Esophagus squamous epithelium (tissue), 5 donors: ENCODE measurements at regions not wholly inside any gene's neighbourhood (a gene's known extent, or its start where the extent isn't known, plus 50 kb on each side); places are given as distances from the start of the nearest gene placed in this dataset.

Experiments
- DNase-seq: peaks from one replicate; lab custom pipeline; 2025; lab: John Stamatoyannopoulos, UW
- H3K27ac ChIP-seq, 4 donors: fragments of 200-600 bp; sonication (generic); one replicate each; pipeline ENCODE4 v1.5.1; 2016 to 2019; ENCODE audit warnings: mild to moderate bottlenecking in 1 of 4
- H3K27me3 ChIP-seq, 4 donors: fragments of 200-600 bp; sonication (generic); 1 replicate in 3 of 4; 2 replicates in 1 of 4; pipeline versions ENCODE4 v1.5.1 to v1.6.0; 2017 to 2021; ENCODE audit warnings: antibody characterized with exemption in 1 of 4
- H3K36me3 ChIP-seq, 3 donors: fragments of 200-600 bp; sonication (generic); one replicate each; pipeline ENCODE4 v1.5.1; 2016 to 2019
- H3K4me1 ChIP-seq, 3 donors: fragments of 200-600 bp; sonication (generic); one replicate each; pipeline ENCODE4 v1.5.1; 2017 to 2019
- H3K4me3 ChIP-seq, 4 donors: fragments of 200-600 bp; sonication (generic); 1 replicate in 3 of 4; 2 replicates in 1 of 4; pipeline ENCODE4 v1.5.1; 2016 to 2019; ENCODE audit warnings: mild to moderate bottlenecking in 2 of 4, moderate library complexity in 1 of 4
- H3K9me3 ChIP-seq, 3 donors: fragments of 200-600 bp; sonication (generic); one replicate each; pipeline ENCODE4 v1.5.1; 2016 to 2019
- CTCF ChIP-seq, 6 experiments: fragments of 450-650 bp in 4 of 6; fragments of 200-600 bp in 2 of 6; sonication (generic) in 2 of 6; IDR thresholded peaks; one replicate each; pipeline ENCODE4 v1.5.1; 2016 to 2019; ENCODE audit warnings: antibody characterized with exemption in 6 of 6, mild to moderate bottlenecking in 4 of 6, moderate library complexity in 4 of 6
- POLR2A ChIP-seq, 4 donors: fragments of 450-650 bp; IDR thresholded peaks; one replicate each; pipeline ENCODE4 v1.6.1; 2017; ENCODE audit warnings: antibody characterized with exemption in 4 of 4, mild to moderate bottlenecking in 4 of 4, moderate library complexity in 3 of 4
- WGBS, 2 donors: methylation state at CpG; one replicate each; pipeline ENCODE4 v1.1.5; 2018; 5-methylcytosine and 5-hydroxymethylcytosine counted together
- intact Hi-C: fragments of 100-400 bp; cut with DNase I; formaldehyde crosslinking; loops from one replicate; pipeline ENCODE4 v1.15.0; 2022
- small RNA-seq, 4 donors: library from RNA; depleted of rRNA; stranded (forward); fragments of <200 nt; gene quantifications; one replicate each; pipeline ENCODE3, GENCODE V24; 2016
- donor health status: DM: yes; HTN: yes; CAD: no.

DNA sequence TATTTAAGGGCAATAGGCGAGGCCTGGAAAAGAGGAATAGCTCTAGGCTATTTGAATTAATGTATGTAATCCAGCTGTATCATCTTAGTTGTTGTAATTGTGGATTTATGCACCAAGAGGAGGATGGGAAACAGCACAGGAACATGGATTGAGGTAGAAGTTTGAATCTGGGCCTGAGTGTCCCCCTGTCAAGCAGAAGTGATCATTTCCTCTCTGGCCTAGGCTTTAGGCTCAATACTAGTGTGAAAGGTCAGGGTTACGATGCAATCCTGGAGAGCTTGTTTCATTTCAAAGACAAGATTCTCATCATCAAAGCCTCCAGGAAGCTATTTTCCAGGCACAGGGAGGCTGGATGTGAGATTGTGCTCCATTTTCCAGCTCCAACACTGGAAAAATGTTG lies 77.9 kb upstream of the HSD17B12 start:
- TF ChIP-seq POLR2A (IDR thresholded peaks at IDR 0.05) (no peak), CTCF (IDR thresholded peaks at IDR 0.05) (no peak)

DNA sequence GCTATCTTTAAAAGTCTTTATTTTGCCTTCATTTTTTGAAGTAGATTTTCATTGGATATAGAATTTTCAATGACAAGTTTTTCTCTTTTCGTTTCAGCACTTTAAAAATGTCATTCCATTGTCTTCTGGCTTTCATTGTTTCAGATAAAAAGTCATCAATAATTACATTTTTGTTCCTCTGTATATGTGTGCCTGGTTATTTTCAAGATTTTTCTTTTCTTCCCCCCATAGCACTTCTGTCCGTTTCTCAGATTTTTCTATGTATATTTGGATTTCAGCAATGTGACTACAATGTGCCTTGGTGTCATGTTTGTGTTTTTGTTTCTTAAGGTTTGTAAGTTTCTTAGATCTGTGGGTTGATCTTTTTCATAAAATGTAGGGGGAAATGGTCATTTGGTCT lies 66.3 kb upstream of the HSD17B12 start:
- DNase-seq: no peak
- no peak overlapping the region for H3K27ac ChIP-seq
- H3K9me3 ChIP-seq: peaks cover 0 to 23% (median 8%) of the 10 kb centered on the region in 3 donors
- WGBS, 2 donors: 63 to 68% methylated on average over 2 of the region's 2 CpGs
- no peak overlapping the region for H3K4me3 ChIP-seq
- no peaks in the 10 kb centered on the region for H3K4me1 ChIP-seq
- peaks cover 0 to 5% (median 0%) of the 10 kb centered on the region in 4 donors for H3K27me3 ChIP-seq
- intact Hi-C loops: no loop called here
- no peak for TF ChIP-seq CTCF (IDR thresholded peaks at IDR 0.05)
- TF ChIP-seq POLR2A (IDR thresholded peaks at IDR 0.05): no peak
- no peaks in the 10 kb centered on the region for H3K36me3 ChIP-seq

More for the DNA sequence above, 77.9 kb upstream of the HSD17B12 start:
- Histone ChIP-seq H3K9me3 (no peaks in the 10 kb centered on the region), H3K4me1 (no peaks in the 10 kb centered on the region), H3K27ac (no peak overlapping the region), H3K27me3 (peaks cover 0 to 14% (median 0%) of the 10 kb centered on the region in 4 donors), H3K4me3 (no peak overlapping the region), H3K36me3 (no peaks in the 10 kb centered on the region)
- 72 to 91% methylated on average over 2 of the region's 2 CpGs for WGBS, 2 donors
- DNase-seq: no peak
- intact Hi-C loops: no loop called here

DNA sequence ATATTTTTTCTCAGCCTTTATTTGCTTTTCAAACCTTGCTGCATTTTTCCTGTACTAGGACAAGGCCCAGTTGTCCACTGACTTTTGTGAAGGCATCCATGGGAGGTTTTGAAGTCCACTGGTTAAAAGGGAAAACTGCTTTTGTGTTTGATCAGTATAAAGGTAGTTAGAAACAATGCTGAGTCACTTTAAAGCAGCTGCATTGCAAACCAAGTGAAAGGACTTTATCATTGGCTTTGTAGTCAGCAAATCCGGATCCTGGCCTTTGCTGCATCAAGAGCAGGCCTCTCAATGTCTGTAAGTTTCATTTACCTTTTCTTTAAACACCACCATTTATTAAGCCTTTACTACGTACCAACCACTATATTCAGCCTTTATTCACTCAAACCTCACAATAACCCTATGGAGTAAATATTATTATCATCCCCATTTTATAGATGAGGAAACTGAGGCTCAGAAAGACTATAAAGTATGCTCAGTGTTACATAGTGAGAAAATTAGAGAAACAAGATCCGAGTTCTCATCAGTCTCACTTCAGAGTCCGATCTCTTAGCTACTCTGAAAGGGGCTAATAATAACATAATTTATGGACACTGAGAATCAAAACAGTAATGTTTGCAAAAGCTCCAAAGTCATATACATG lies 60.6 kb upstream of the HSD17B12 start:
- Histone ChIP-seq H3K36me3 (no peaks in the 10 kb centered on the region), H3K27me3 (peaks cover 0 to 31% (median 0%) of the 10 kb centered on the region in 4 donors), H3K4me3 (no peak overlapping the region), H3K9me3 (peaks cover 0 to 6% (median 2%) of the 10 kb centered on the region in 3 donors), H3K27ac (no peak overlapping the region), H3K4me1 (no peaks in the 10 kb centered on the region)
- WGBS, 2 donors: 74 to 81% methylated on average over 4 of the region's 4 CpGs
- TF ChIP-seq POLR2A (IDR thresholded peaks at IDR 0.05) (no peak), CTCF (IDR thresholded peaks at IDR 0.05) (no peak)
- no peak for DNase-seq
- intact Hi-C loops: no loop called here

DNA sequence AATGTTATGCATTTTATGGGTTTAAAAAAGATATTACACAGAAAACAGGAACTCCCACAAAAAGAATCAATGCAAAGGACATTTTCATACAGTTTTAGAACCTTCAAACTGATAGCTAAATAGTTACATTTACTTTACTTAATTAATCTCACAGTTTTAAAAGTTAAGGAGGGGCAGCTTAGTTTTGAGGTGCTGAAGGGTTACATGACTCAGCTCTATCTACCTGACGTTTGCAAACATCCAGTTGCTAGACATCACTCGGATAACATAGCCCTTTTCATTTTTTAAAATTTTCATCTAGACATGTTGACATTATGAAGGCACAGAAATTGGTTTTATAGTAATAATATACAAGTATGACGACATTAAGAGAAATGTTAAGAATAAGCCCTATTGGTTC lies 53.7 kb upstream of the HSD17B12 start:
- no peaks in the 10 kb centered on the region for H3K4me1 ChIP-seq
- no peak for DNase-seq
- no peak overlapping the region for H3K27ac ChIP-seq
- TF ChIP-seq POLR2A (IDR thresholded peaks at IDR 0.05) (no peak), CTCF (IDR thresholded peaks at IDR 0.05) (no peak)
- H3K4me3 ChIP-seq: no peak overlapping the region
- peaks cover 0 to 53% (median 2%) of the 10 kb centered on the region in 4 donors for H3K27me3 ChIP-seq
- no peaks in the 10 kb centered on the region for H3K36me3 ChIP-seq
- 40 to 43% methylated on average over 3 of the region's 3 CpGs for WGBS, 2 donors
- intact Hi-C loops: no loop called here
- H3K9me3 ChIP-seq: no peaks in the 10 kb centered on the region

Small RNA genes lying in the stretch of these regions (small RNA-seq; reads per million reads assigned to genes)
- gene MIR129-2 (0 reads per million in 4 donors), gene MIR670 (0 reads per million in 4 donors)
